ENCODE measurements at regions not wholly inside any gene's neighbourhood (a gene's known extent, or its start where the extent isn't known, plus 50 kb on each side); places are given as distances from the start of the nearest gene placed in this dataset.

GRCh38 chr6:40083141-40083920, 149.1 kb upstream of the MOCS1 start:
- Histone ChIP-seq H3K9me3 (ENCODE audit: low read length) (no peaks in the 10 kb centered on the region), H3K27ac (ENCODE audit: low read length) (no peak overlapping the region), H3K27me3 (ENCODE audit: insufficient read depth, low read depth, low read length) (no peaks in the 10 kb centered on the region), H3F3A (ENCODE audit: insufficient read depth, low read length, poor library complexity, severe bottlenecking) (no peaks in the 10 kb centered on the region), H3K4me3 (ENCODE audit: low read length) (no peak overlapping the region), H3K36me3 (ENCODE audit: insufficient read depth, low read length) (no peaks in the 10 kb centered on the region), H2AFZ (ENCODE audit: low read depth, low read length) (no peak overlapping the region), H3K9ac (ENCODE audit: low read length) (no peak overlapping the region), H3K4me2 (ENCODE audit: low read length) (no peak overlapping the region), H3K9me2 (ENCODE audit: insufficient read depth, low read length) (no peaks in the 10 kb centered on the region), H3K79me2 (replicated peaks; ENCODE audit: insufficient read depth, low read length) (no peaks in the 10 kb centered on the region), H4K20me1 (ENCODE audit: insufficient read depth) (no peaks in the 10 kb centered on the region)
- TF ChIP-seq RAD21 (conservative IDR thresholded peaks at IDR 0.05) (no peak), EZH2 (IDR thresholded peaks at IDR 0.05; ENCODE audit: borderline replicate concordance, insufficient read depth, low read length, poor library complexity, severe bottlenecking) (no peak), MXI1 (conservative IDR thresholded peaks at IDR 0.05; ENCODE audit: poor library complexity, severe bottlenecking) (no peak), EP300 (conservative IDR thresholded peaks at IDR 0.05; ENCODE audit: poor library complexity, severe bottlenecking) (no peak), SMC3 (conservative IDR thresholded peaks at IDR 0.05; ENCODE audit: poor library complexity) (no peak), TAF1 (IDR thresholded peaks at IDR 0.05; ENCODE audit: low read depth) (no peak), REST (IDR thresholded peaks at IDR 0.05; ENCODE audit: borderline replicate concordance) (no peak), POLR2AphosphoS5 (IDR thresholded peaks at IDR 0.05) (no peak)
- TF ChIP-seq, protein P1, sequence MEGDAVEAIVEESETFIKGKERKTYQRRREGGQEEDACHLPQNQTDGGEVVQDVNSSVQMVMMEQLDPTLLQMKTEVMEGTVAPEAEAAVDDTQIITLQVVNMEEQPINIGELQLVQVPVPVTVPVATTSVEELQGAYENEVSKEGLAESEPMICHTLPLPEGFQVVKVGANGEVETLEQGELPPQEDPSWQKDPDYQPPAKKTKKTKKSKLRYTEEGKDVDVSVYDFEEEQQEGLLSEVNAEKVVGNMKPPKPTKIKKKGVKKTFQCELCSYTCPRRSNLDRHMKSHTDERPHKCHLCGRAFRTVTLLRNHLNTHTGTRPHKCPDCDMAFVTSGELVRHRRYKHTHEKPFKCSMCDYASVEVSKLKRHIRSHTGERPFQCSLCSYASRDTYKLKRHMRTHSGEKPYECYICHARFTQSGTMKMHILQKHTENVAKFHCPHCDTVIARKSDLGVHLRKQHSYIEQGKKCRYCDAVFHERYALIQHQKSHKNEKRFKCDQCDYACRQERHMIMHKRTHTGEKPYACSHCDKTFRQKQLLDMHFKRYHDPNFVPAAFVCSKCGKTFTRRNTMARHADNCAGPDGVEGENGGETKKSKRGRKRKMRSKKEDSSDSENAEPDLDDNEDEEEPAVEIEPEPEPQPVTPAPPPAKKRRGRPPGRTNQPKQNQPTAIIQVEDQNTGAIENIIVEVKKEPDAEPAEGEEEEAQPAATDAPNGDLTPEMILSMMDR (IDR thresholded peaks at IDR 0.05; ENCODE audit: poor library complexity, severe bottlenecking): no peak

- Histone ChIP-seq H3K9me3 (ENCODE audit: low read length) (no peaks in the 10 kb centered on the region), H2AFZ (ENCODE audit: low read depth, low read length) (no peak overlapping the region), H3K9ac (ENCODE audit: low read length) (no peak overlapping the region), H3K4me3 (ENCODE audit: low read length) (no peak overlapping the region), H4K20me1 (ENCODE audit: insufficient read depth) (no peaks in the 10 kb centered on the region), H3K79me2 (replicated peaks; ENCODE audit: insufficient read depth, low read length) (no peaks in the 10 kb centered on the region), H3K27me3 (ENCODE audit: insufficient read depth, low read depth, low read length) (no peaks in the 10 kb centered on the region), H3F3A (ENCODE audit: insufficient read depth, low read length, poor library complexity, severe bottlenecking) (no peaks in the 10 kb centered on the region), H3K4me2 (ENCODE audit: low read length) (no peak overlapping the region), H3K36me3 (ENCODE audit: insufficient read depth, low read length) (no peaks in the 10 kb centered on the region), H3K9me2 (ENCODE audit: insufficient read depth, low read length) (no peaks in the 10 kb centered on the region), H3K27ac (ENCODE audit: low read length) (no peak overlapping the region)
- TF ChIP-seq RAD21 (conservative IDR thresholded peaks at IDR 0.05) (no peak), POLR2AphosphoS5 (IDR thresholded peaks at IDR 0.05) (no peak), SMC3 (conservative IDR thresholded peaks at IDR 0.05; ENCODE audit: poor library complexity) (no peak), REST (IDR thresholded peaks at IDR 0.05; ENCODE audit: borderline replicate concordance) (no peak), MXI1 (conservative IDR thresholded peaks at IDR 0.05; ENCODE audit: poor library complexity, severe bottlenecking) (no peak), TAF1 (IDR thresholded peaks at IDR 0.05; ENCODE audit: low read depth) (no peak), EP300 (conservative IDR thresholded peaks at IDR 0.05; ENCODE audit: poor library complexity, severe bottlenecking) (no peak), EZH2 (IDR thresholded peaks at IDR 0.05; ENCODE audit: borderline replicate concordance, insufficient read depth, low read length, poor library complexity, severe bottlenecking) (no peak)
- TF ChIP-seq, protein P1 (IDR thresholded peaks at IDR 0.05; ENCODE audit: poor library complexity, severe bottlenecking): no peak
Observed at GRCh38 chr6:40082278-40083043, 148.2 kb upstream of the MOCS1 start.

Data from neural cell (in vitro differentiated cells).